ENCODE measurements at regions not wholly inside any gene's neighbourhood (a gene's known extent, or its start where the extent isn't known, plus 50 kb on each side); places are given as distances from the start of the nearest gene placed in this dataset.

DNA sequence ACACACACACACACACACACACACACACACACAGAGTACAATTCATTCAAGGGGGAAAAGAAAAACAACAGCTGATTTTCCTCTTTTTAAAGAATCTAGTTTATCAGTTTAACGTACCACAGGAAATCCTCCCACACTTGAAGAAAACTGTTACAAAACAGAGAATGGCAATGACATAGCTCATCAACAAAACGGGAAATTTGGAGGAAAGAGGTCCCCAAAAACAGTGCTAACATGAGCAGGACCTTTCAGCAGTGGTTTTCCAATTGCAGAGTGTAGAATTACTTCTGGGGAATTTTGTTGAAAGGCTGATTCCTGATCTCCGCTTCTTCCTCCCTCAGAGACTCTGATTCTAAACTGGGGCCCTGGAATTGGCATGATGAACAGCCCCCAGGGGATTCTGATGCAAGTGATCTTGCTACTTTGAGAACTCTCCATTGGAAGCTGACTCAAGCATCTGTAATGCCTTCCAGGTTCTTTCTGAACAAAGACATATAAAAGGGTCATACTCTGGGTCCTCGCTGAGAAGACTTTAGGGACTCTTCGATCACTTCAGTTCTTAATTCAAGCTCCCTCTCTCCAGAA, 442.6 kb upstream of the PROK2 start:
- DNase-seq = no peak
- Histone ChIP-seq H3K27me3 (ENCODE audit: control insufficient read depth, insufficient read depth, low read length) (no peaks in the 10 kb centered on the region), H3K4me3 (ENCODE audit: insufficient read depth, low read depth, low read length) (no peak overlapping the region), H3K36me3 (replicated peaks; ENCODE audit: control insufficient read depth, insufficient read depth, low read length) (no peaks in the 10 kb centered on the region)

DNA sequence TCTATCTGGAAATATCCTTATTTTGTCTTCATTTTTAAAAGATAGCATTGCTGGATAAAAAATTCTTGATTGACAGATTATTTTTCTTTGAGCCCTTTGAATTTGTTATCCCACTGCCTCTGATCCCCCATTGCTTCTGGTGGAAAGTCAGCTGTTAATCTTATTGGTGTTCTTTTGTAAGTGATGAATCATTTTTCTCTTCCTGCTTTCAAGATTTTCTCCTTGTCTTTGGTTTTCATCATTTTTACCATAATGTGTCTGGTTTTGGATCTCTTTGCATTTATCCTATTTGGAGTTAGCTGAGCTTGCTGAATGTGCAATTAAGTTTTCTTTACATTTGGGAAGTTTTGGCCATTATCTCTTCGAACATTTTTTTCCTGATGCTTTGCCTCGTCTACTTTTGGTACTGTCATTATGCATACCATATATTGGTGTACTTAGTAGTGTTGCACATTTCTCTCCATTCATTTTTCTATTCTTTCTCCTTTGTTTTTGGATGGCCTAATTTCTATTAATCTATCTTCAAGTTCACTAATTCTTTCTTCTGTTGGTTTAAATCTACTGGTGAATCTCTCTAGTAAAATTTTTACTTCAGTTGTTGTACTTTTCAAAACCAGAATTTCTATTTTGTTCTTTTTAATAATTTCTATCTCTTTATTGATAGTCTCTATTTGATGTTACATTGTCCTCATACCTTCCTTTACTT, 440.0 kb upstream of the PROK2 start:
- Histone ChIP-seq H3K27me3 (ENCODE audit: control insufficient read depth, insufficient read depth, low read length) (no peaks in the 10 kb centered on the region), H3K36me3 (replicated peaks; ENCODE audit: control insufficient read depth, insufficient read depth, low read length) (no peaks in the 10 kb centered on the region), H3K4me3 (ENCODE audit: insufficient read depth, low read depth, low read length) (no peak overlapping the region)
- no peak for DNase-seq

GRCh38 chr3:72223628-72224027, 438.7 kb upstream of the PROK2 start:
- H3K27me3 ChIP-seq (ENCODE audit: control insufficient read depth, insufficient read depth, low read length) = no peaks in the 10 kb centered on the region
- no peaks in the 10 kb centered on the region for H3K36me3 ChIP-seq (replicated peaks; ENCODE audit: control insufficient read depth, insufficient read depth, low read length)
- H3K4me3 ChIP-seq (ENCODE audit: insufficient read depth, low read depth, low read length) = no peak overlapping the region
- DNase-seq = no peak

DNA sequence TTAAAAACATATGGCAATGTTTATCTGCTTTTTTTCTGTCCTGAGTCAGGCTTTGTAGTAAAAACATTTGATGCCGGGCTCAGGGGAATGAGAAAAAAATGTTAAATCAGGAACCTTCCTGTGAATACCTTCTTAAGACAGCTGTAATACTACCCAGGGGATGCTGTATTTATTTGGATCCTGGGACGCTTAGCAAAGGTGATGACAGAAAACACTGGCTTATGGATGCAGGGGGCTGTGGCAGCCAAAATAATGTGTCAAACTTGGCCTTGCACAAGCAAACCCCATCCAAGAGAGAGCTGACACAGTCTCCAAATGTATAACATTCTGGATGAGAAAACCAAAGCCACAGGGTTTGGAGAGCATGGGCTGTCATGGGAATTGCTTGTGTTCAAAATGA, 438.2 kb upstream of the PROK2 start:
- H3K36me3 ChIP-seq (replicated peaks; ENCODE audit: control insufficient read depth, insufficient read depth, low read length) = no peaks in the 10 kb centered on the region
- no peaks in the 10 kb centered on the region for H3K27me3 ChIP-seq (ENCODE audit: control insufficient read depth, insufficient read depth, low read length)
- no peak overlapping the region for H3K4me3 ChIP-seq (ENCODE audit: insufficient read depth, low read depth, low read length)
- DNase-seq = no peak

DNA sequence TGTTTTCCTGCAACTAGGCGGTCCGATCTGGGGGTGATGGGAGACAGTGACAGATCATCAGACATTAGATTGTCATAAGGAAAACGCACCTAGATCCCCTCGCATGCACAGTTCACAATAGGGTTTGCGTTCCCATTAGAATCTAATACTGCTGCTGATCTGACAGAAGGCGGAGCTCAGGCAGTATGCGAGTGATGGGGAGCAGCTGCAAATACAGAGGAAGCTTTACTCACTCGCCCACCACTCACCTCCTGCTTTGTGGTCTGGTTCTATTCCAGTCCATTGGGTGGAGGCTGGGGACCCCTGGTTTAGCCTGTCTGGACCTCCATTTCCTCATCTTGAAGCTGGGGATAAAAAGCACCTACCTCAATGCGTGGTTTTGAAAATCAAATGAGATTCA, 437.5 kb upstream of the PROK2 start:
- no peaks in the 10 kb centered on the region for H3K27me3 ChIP-seq (ENCODE audit: control insufficient read depth, insufficient read depth, low read length)
- no peak for DNase-seq
- no peaks in the 10 kb centered on the region for H3K36me3 ChIP-seq (replicated peaks; ENCODE audit: control insufficient read depth, insufficient read depth, low read length)
- no peak overlapping the region for H3K4me3 ChIP-seq (ENCODE audit: insufficient read depth, low read depth, low read length)

GRCh38 chr3:72220946-72221345, 436.0 kb upstream of the PROK2 start:
- H3K36me3 ChIP-seq (replicated peaks; ENCODE audit: control insufficient read depth, insufficient read depth, low read length) = no peaks in the 10 kb centered on the region
- no peaks in the 10 kb centered on the region for H3K27me3 ChIP-seq (ENCODE audit: control insufficient read depth, insufficient read depth, low read length)

DNA sequence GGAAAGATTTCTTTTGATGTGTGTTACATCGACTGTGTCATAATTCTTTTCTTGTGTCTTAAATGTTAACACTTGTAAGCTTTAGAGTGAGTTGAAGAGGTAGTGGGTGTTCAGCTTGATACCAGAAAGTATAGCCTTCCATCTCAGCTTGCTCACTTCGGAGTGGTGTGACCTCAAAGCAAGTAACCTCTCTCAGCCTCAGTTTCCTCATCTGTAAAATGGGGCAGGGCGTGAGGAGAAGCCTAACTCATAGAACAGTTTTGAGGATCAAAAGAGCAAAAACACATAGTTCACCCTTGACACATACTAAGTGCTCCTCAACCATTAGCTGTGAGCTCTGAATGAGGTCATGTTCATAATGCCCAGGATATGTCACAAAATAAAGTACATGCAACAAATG, 434.8 kb upstream of the PROK2 start:
- Histone ChIP-seq H3K27me3 (ENCODE audit: control insufficient read depth, insufficient read depth, low read length) (no peaks in the 10 kb centered on the region), H3K4me3 (ENCODE audit: insufficient read depth, low read depth, low read length) (no peak overlapping the region), H3K36me3 (replicated peaks; ENCODE audit: control insufficient read depth, insufficient read depth, low read length) (no peaks in the 10 kb centered on the region)
- DNase-seq = no peak

More at GRCh38 chr3:72220946-72221345, 436.0 kb upstream of the PROK2 start:
- no peak for DNase-seq
- no peak overlapping the region for H3K4me3 ChIP-seq (ENCODE audit: insufficient read depth, low read depth, low read length)

- Histone ChIP-seq H3K4me3 (ENCODE audit: insufficient read depth, low read depth, low read length) (no peak overlapping the region), H3K36me3 (replicated peaks; ENCODE audit: control insufficient read depth, insufficient read depth, low read length) (no peaks in the 10 kb centered on the region), H3K27me3 (ENCODE audit: control insufficient read depth, insufficient read depth, low read length) (no peaks in the 10 kb centered on the region)
- no peak for DNase-seq
Measured at GRCh38 chr3:72217570-72217969, 432.6 kb upstream of the PROK2 start.

DNA sequence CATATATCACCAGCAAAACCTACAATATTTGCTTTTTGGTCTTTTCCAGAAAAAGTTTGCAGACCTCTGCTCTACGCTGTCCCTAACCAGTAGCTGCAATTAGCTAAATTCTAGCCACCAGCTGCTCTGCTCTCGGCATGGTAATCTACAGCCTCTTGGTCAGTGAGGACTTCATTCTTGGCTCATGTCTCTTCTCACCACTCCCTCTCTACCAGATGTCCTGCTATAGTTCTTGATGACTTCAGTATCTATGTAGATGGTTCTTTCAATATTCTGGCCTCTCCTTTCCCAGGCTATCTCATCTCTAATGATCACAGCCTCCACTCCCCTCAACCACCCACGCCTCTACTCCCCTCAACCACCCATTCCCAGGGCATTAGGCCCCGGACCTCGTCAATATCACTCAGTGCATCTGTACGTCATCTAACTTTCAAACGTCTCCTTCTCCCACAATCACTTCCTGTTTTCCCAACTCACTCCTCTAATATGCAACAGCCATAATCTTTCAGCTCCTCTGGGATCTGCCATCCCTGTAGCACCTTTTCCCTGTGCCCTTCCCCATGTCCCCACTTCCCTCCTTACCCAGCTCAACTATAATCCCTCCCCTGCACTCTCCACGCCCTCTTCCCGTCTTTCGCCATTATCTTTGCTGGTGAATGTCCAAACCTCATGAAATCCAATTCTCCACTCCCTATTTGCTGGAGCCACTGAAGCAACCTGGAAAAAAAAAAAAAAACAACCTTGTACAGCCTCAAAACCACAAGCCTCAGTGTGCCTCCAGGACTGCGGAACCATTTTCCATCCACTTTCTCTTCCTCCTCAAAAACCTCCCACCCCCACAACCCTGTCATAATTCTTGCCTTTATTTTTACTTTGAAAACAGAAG, 429.4 kb upstream of the PROK2 start:
- DNase-seq = no peak
- Histone ChIP-seq H3K36me3 (replicated peaks; ENCODE audit: control insufficient read depth, insufficient read depth, low read length) (no peaks in the 10 kb centered on the region), H3K27me3 (ENCODE audit: control insufficient read depth, insufficient read depth, low read length) (no peaks in the 10 kb centered on the region), H3K4me3 (ENCODE audit: insufficient read depth, low read depth, low read length) (no peak overlapping the region)

DNA sequence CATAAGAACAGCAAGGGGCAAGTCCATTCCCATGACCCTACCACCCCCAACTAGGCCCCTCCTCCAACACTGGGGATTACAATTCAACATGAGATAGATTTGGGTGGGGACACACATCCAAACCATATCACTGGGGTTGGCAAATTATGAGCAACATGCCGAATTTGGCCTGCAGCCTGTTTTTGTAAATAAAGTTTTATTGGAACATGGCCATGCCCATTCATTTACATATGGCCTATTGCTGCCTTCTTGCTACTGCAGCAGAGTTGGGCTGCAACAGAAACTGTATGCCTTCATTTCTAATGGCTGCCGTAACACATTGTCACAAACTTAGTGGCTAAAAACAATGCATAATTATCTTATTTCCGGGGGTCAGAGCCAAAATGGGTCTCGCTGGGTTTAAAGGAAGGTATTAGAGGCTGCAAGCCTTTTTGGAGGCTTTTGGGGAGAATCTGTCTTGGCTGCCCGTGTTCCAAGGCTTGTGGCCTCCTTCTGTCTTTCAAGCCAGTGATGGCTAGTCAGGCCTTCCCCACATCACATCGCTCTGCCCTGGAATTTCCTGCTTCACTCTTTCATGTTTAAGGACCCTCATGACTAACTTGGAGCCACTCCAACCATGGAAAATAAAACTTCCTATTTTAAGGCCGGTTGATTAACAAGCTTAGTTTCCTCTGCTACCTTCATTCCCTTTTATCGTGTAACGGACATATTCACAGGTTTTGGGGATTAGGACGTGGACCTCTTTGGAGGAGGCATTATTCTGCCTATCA, 428.5 kb upstream of the PROK2 start:
- H3K4me3 ChIP-seq (ENCODE audit: insufficient read depth, low read depth, low read length) = no peak overlapping the region
- DNase-seq = no peak
- H3K36me3 ChIP-seq (replicated peaks; ENCODE audit: control insufficient read depth, insufficient read depth, low read length) = no peaks in the 10 kb centered on the region
- no peaks in the 10 kb centered on the region for H3K27me3 ChIP-seq (ENCODE audit: control insufficient read depth, insufficient read depth, low read length)

GRCh38 chr3:72212396-72212795, 427.4 kb upstream of the PROK2 start:
- DNase-seq = no peak
- Histone ChIP-seq H3K36me3 (replicated peaks; ENCODE audit: control insufficient read depth, insufficient read depth, low read length) (no peaks in the 10 kb centered on the region), H3K27me3 (ENCODE audit: control insufficient read depth, insufficient read depth, low read length) (no peaks in the 10 kb centered on the region), H3K4me3 (ENCODE audit: insufficient read depth, low read depth, low read length) (no peak overlapping the region)

DNA sequence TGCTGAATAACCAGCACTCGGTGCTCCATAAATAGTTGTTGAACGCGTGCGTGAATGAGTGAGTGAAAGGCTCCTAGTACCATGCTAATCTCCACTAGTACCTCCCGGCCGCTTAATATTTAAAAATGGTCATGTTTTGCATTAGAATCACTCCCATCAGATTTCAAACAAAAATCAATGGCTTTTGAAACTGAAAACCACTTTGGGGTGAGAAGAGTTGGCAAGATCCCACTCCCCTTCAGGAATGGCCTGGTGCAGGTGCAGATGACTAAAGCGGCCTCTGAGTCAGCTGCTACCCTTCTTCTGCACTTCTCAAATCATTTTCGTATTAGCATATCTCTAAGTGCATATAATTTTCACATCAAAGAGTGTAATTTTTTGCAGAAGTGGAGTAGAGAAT, 425.3 kb upstream of the PROK2 start:
- no peaks in the 10 kb centered on the region for H3K36me3 ChIP-seq (replicated peaks; ENCODE audit: control insufficient read depth, insufficient read depth, low read length)
- DNase-seq = no peak
- H3K4me3 ChIP-seq (ENCODE audit: insufficient read depth, low read depth, low read length) = no peak overlapping the region
- H3K27me3 ChIP-seq (ENCODE audit: control insufficient read depth, insufficient read depth, low read length) = no peaks in the 10 kb centered on the region

GRCh38 chr3:72205297-72205826, 420.4 kb upstream of the PROK2 start:
- no peak overlapping the region for H3K4me3 ChIP-seq (ENCODE audit: insufficient read depth, low read depth, low read length)
- no peaks in the 10 kb centered on the region for H3K27me3 ChIP-seq (ENCODE audit: control insufficient read depth, insufficient read depth, low read length)
- H3K36me3 ChIP-seq (replicated peaks; ENCODE audit: control insufficient read depth, insufficient read depth, low read length) = no peaks in the 10 kb centered on the region
- DNase-seq = no peak

GRCh38 chr3:72204452-72204851, 419.5 kb upstream of the PROK2 start:
- no peaks in the 10 kb centered on the region for H3K36me3 ChIP-seq (replicated peaks; ENCODE audit: control insufficient read depth, insufficient read depth, low read length)
- H3K27me3 ChIP-seq (ENCODE audit: control insufficient read depth, insufficient read depth, low read length) = no peaks in the 10 kb centered on the region
- no peak overlapping the region for H3K4me3 ChIP-seq (ENCODE audit: insufficient read depth, low read depth, low read length)
- DNase-seq = no peak

Data from H7 (cell line).